Left lung (tissue), 4 donors: ENCODE measurements at regions not wholly inside any gene's neighbourhood (a gene's known extent, or its start where the extent isn't known, plus 50 kb on each side); places are given as distances from the start of the nearest gene placed in this dataset.

ENCODE experiments used
- ATAC-seq: fragments of 200-7000 bp; cut with Tn5 transposase; one replicate; pipeline ENCODE4 v1.9.1; 2020; ENCODE audit warnings: moderate library complexity
- DNase-seq, 4 donors: peaks; one replicate each; pipeline ENCODE4 v3.0.0-alpha.2; 2013 to 2020
- H3K27ac ChIP-seq, 2 donors: fragments of 200-600 bp; sonication (generic) in 1 of 2; one replicate each; pipeline versions ENCODE4 v1.5.0 to v1.8.0; 2020 to 2021
- H3K27me3 ChIP-seq, 2 donors: fragments of 200-600 bp; sonication (generic) in 1 of 2; one replicate each; pipeline versions ENCODE4 v1.5.0 to v1.8.0; 2020 to 2021
- H3K36me3 ChIP-seq, 2 donors: fragments of 200-600 bp; sonication (generic) in 1 of 2; one replicate each; pipeline versions ENCODE4 v1.5.0 to v1.8.0; 2020 to 2021
- H3K4me1 ChIP-seq, 2 donors: fragments of 200-600 bp; one replicate each; pipeline ENCODE4 v1.8.0; 2021
- H3K4me3 ChIP-seq, 2 donors: fragments of 200-600 bp; sonication (generic) in 1 of 2; one replicate each; pipeline versions ENCODE4 v1.5.0 to v1.8.0; 2020 to 2021; ENCODE audit warnings: mild to moderate bottlenecking in 1 of 2
- H3K9me3 ChIP-seq, 2 donors: fragments of 200-600 bp; sonication (generic) in 1 of 2; one replicate each; pipeline versions ENCODE4 v1.5.0 to v1.8.0; 2020 to 2021
- CTCF ChIP-seq, 2 donors: fragments of 200-600 bp; sonication (generic) in 1 of 2; IDR thresholded peaks; one replicate each; pipeline versions ENCODE4 v1.5.0 to v1.8.0; 2021; ENCODE audit warnings: antibody characterized with exemption in 2 of 2
- intact Hi-C, 2 donors: fragments of 100-400 bp; cut with DNase I; formaldehyde crosslinking; loops; one replicate each; pipeline versions ENCODE4 v1.11.2 to v1.14.2; 2022
- donor health status: DM: no; HTN: yes; CAD: no.
- donor health status: DM: no; HTN: no; CAD: no.

- TF ChIP-seq CTCF (IDR thresholded peaks at IDR 0.05): no peak
- intact Hi-C loops: no loop called here
- no peaks in the 10 kb centered on the region for H3K4me1 ChIP-seq
- DNase-seq (peak in 1 of 4 donors; percentile 16), ATAC-seq (no peak)
- H3K27me3 ChIP-seq: no peaks in the 10 kb centered on the region
- H3K4me3 ChIP-seq: no peak overlapping the region
- peaks cover 0 to 57% of the 10 kb centered on the region in 2 donors for H3K36me3 ChIP-seq
- no peaks in the 10 kb centered on the region for H3K9me3 ChIP-seq
- no peak overlapping the region for H3K27ac ChIP-seq
Measured at GRCh38 chr16:27701381-27701780, 151.4 kb downstream of the KATNIP start.

GRCh38 chr16:27703121-27703520, 153.2 kb downstream of the KATNIP start:
- H3K4me3 ChIP-seq: no peak overlapping the region
- no peaks in the 10 kb centered on the region for H3K27me3 ChIP-seq
- ATAC-seq: no peak
- no peaks in the 10 kb centered on the region for H3K9me3 ChIP-seq
- H3K27ac ChIP-seq: no peak overlapping the region
- peaks cover 0 to 69% of the 10 kb centered on the region in 2 donors for H3K36me3 ChIP-seq
- DNase-seq: peak in 1 of 4 donors; percentile 4
- intact Hi-C loops: no loop called here
- no peak for TF ChIP-seq CTCF (IDR thresholded peaks at IDR 0.05)
- H3K4me1 ChIP-seq: no peaks in the 10 kb centered on the region

GRCh38 chr16:27703545-27703944, 153.6 kb downstream of the KATNIP start:
- H3K36me3 ChIP-seq: peaks cover 0 to 69% of the 10 kb centered on the region in 2 donors
- no peaks in the 10 kb centered on the region for H3K27me3 ChIP-seq
- no peak for TF ChIP-seq CTCF (IDR thresholded peaks at IDR 0.05)
- ATAC-seq (no peak), DNase-seq (no peak)
- intact Hi-C loops: no loop called here
- no peak overlapping the region for H3K4me3 ChIP-seq
- no peaks in the 10 kb centered on the region for H3K9me3 ChIP-seq
- H3K27ac ChIP-seq: no peak overlapping the region
- no peaks in the 10 kb centered on the region for H3K4me1 ChIP-seq

GRCh38 chr16:27704252-27704651, 154.3 kb downstream of the KATNIP start:
- intact Hi-C loops: no loop called here
- no peak for ATAC-seq

GRCh38 chr16:27706156-27706865, 156.4 kb downstream of the KATNIP start:
- H3K9me3 ChIP-seq: no peaks in the 10 kb centered on the region
- no peak overlapping the region for H3K4me3 ChIP-seq
- intact Hi-C loops: no loop called here
- peak in 1 of 4 donors; percentile 3 for DNase-seq
- no peak overlapping the region for H3K27ac ChIP-seq
- H3K36me3 ChIP-seq: peaks cover 0 to 68% of the 10 kb centered on the region in 2 donors
- ATAC-seq: no peak
- no peak for TF ChIP-seq CTCF (IDR thresholded peaks at IDR 0.05)
- no peaks in the 10 kb centered on the region for H3K4me1 ChIP-seq
- no peaks in the 10 kb centered on the region for H3K27me3 ChIP-seq

More at GRCh38 chr16:27704252-27704651, 154.3 kb downstream of the KATNIP start:
- no peak for TF ChIP-seq CTCF (IDR thresholded peaks at IDR 0.05)
- Histone ChIP-seq H3K27ac (no peak overlapping the region), H3K9me3 (no peaks in the 10 kb centered on the region), H3K4me3 (no peak overlapping the region), H3K4me1 (no peaks in the 10 kb centered on the region), H3K27me3 (no peaks in the 10 kb centered on the region), H3K36me3 (peaks cover 0 to 69% of the 10 kb centered on the region in 2 donors)
- no peak for DNase-seq
